ENCODE measurements at regions not wholly inside any gene's neighbourhood (a gene's known extent, or its start where the extent isn't known, plus 50 kb on each side); places are given as distances from the start of the nearest gene placed in this dataset.
"Not testable (repeated sequence)": the region's sequence is repeated elsewhere in the genome, so short reads cannot be mapped to it uniquely, and the experiment has no call there.

DNA sequence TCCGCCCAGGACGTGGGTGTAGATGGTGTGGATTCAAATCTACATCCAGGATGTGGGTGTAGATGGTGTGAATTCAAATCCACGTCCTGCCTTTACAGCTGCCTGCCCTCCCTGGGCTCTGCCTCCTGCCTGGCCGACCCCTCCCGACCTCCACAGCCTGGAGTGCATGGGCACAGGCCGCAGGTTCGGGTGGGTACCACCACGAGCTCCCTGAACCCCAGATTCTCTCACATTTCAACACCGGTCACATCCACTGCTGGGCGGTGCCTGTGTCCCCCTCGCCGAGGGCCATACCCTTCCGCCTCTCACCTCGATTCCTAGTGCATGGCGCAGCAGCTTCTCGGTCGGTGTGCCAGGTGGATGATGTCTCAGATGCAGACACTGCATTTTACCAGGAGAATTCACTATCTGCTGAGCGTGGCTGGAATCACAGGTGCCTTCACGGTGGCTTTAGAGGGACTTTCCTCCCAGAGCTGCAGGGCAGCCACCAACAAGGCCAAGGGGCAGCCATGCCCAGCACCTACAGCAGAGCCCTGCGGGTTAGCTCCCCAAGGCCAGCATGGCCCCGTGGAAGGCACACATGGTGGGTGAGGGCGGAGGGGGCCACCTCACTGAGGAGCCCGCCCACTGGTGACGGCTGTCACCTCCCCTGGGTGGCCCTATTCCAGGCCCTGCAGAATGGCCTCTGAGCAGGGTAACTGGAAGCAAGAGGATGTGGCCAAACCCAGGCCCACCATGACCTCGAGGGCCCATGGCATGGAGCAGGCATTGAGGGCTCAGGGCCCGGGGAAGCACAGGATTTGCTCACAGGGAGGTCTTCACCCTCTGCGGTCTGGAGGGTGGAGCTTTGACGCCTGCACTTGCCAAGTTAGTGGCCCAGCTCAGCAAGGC lies 638.5 kb downstream of the TBC1D22A start:
- Histone ChIP-seq H3K4me1 (ENCODE audit: insufficient read depth, low read length) (peaks cover under 1% of the 10 kb centered on the region; the same call in 1 of the 2 replicates), H3K36me3 (ENCODE audit: low read depth, low read length) (no peaks in the 10 kb centered on the region), H3K9ac (ENCODE audit: low read length) (no peak overlapping the region), H3K9me2 (replicated peaks; ENCODE audit: low read length) (no peaks in the 10 kb centered on the region), H3K9me3 (ENCODE audit: low read length) (no peaks in the 10 kb centered on the region), H4K20me1 (ENCODE audit: low read length) (no peaks in the 10 kb centered on the region), H3F3A (ENCODE audit: low read length, unreplicated experiment) (no peaks in the 10 kb centered on the region), H2AFZ (ENCODE audit: low read length) (no peak overlapping the region), H3K4me3 (ENCODE audit: low read length) (no peak overlapping the region), H3K4me2 (ENCODE audit: low read length) (no peak overlapping the region), H3K27ac (ENCODE audit: low read length) (no peak overlapping the region), H3K27me3 (ENCODE audit: low read length) (no peaks in the 10 kb centered on the region), H3K79me2 (ENCODE audit: low read length) (no peaks in the 10 kb centered on the region)
- ATAC-seq (no peak), DNase-seq (no peak)
- BruUV-seq (replicated peaks): no TSS peak
- TF ChIP-seq, protein P1, sequence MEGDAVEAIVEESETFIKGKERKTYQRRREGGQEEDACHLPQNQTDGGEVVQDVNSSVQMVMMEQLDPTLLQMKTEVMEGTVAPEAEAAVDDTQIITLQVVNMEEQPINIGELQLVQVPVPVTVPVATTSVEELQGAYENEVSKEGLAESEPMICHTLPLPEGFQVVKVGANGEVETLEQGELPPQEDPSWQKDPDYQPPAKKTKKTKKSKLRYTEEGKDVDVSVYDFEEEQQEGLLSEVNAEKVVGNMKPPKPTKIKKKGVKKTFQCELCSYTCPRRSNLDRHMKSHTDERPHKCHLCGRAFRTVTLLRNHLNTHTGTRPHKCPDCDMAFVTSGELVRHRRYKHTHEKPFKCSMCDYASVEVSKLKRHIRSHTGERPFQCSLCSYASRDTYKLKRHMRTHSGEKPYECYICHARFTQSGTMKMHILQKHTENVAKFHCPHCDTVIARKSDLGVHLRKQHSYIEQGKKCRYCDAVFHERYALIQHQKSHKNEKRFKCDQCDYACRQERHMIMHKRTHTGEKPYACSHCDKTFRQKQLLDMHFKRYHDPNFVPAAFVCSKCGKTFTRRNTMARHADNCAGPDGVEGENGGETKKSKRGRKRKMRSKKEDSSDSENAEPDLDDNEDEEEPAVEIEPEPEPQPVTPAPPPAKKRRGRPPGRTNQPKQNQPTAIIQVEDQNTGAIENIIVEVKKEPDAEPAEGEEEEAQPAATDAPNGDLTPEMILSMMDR (conservative IDR thresholded peaks at IDR 0.05; ENCODE audit: low read depth, low read length): no peak
- TF ChIP-seq EZH2 (IDR thresholded peaks at IDR 0.05; ENCODE audit: low read length, unreplicated experiment): no peak
- no peak for TF ChIP-seq EZH2phosphoT487 (IDR thresholded peaks at IDR 0.05; ENCODE audit: borderline replicate concordance, low read length)
- intact Hi-C loops (cut with micrococcal nuclease): no loop called here
- POLR2A ChIA-PET (ENCODE audit: unreplicated experiment): no interaction called here
- CTCF ChIA-PET: no interaction called here

DNA sequence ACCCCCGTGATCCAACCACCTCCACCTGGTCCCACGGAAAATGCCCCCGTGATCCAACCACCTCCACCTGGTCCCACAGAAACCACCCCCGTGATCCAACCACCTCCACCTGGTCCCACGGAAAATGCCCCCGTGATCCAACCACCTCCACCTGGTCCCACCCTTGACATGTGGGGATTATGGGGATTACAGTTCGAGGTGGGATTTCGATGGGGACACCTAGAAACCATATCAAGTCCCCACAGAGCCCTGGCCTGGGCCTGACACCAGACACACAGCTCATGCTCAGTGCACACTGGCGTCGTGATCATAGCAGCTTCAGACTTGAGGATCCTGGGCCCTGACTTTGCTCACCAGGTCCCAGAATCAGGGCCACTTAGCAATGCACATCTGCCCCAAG lies 637.7 kb downstream of the TBC1D22A start:
- H3K9me3 ChIP-seq (ENCODE audit: low read length); ATAC-seq; H3K36me3 ChIP-seq (ENCODE audit: low read depth, low read length); CTCF ChIA-PET; H3K79me2 ChIP-seq (ENCODE audit: low read length); H3K9ac ChIP-seq (ENCODE audit: low read length); H4K20me1 ChIP-seq (ENCODE audit: low read length); H3K27ac ChIP-seq (ENCODE audit: low read length); DNase-seq; POLR2A ChIA-PET (ENCODE audit: unreplicated experiment); intact Hi-C loops (cut with micrococcal nuclease); H3F3A ChIP-seq (ENCODE audit: low read length, unreplicated experiment); H3K27me3 ChIP-seq (ENCODE audit: low read length); H3K9me2 ChIP-seq (replicated peaks; ENCODE audit: low read length); H3K4me2 ChIP-seq (ENCODE audit: low read length); H3K4me1 ChIP-seq (ENCODE audit: insufficient read depth, low read length); BruUV-seq (replicated peaks); H2AFZ ChIP-seq (ENCODE audit: low read length); H3K4me3 ChIP-seq (ENCODE audit: low read length): not testable (repeated sequence)

DNA sequence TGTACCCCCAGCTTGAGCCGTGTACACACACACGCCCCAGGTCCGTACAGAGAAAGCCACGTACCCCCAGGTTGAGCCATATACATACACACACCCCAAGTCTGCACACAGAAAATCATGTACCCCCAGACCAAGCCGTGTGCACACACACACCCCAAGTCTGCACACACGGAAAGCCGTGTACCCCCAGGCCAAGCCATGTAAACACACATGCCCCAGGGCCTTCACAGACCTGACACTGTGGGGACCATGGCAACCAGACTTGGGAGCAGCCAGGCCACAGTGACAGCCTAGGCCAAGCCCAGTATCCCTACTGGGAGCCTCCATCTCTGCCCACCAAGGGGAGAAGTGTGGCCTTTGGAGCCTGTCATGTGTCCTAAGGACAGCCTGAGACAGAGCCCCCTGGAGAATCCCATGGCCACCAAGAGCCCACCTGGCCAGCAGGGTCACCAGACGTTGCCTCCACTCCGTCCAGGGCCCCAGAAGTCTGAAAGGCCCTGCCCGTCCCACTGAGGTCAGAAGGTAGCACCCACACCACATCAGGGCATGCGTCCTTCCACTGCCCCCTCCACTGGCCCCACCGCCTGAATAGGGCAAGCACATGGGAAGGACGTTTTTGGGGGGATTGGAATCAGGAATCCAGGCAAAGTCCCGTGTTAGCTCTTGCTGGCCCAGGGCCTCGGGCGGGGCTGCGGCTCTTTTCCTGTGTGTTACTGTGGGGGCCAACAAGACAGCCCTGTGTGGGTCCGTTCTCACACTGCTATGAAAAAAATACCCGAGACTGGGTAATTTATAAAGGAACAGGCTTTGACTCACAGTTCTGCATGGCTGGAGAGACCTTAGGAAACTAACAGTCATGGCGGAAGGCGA lies 636.7 kb downstream of the TBC1D22A start:
- no peaks in the 10 kb centered on the region for H3K36me3 ChIP-seq (ENCODE audit: low read depth, low read length)
- H3K4me3 ChIP-seq (ENCODE audit: low read length): no peak overlapping the region
- H4K20me1 ChIP-seq (ENCODE audit: low read length): no peaks in the 10 kb centered on the region
- BruUV-seq (replicated peaks): no TSS peak
- TF ChIP-seq, protein P1 (conservative IDR thresholded peaks at IDR 0.05; ENCODE audit: low read depth, low read length): no peak
- TF ChIP-seq EZH2phosphoT487 (IDR thresholded peaks at IDR 0.05; ENCODE audit: borderline replicate concordance, low read length): no peak
- TF ChIP-seq EZH2 (IDR thresholded peaks at IDR 0.05; ENCODE audit: low read length, unreplicated experiment): no peak
- no peak overlapping the region for H3K27ac ChIP-seq (ENCODE audit: low read length)
- peaks cover 11% of the 10 kb centered on the region for H3K4me1 ChIP-seq (ENCODE audit: insufficient read depth, low read length)
- no peaks in the 10 kb centered on the region for H3F3A ChIP-seq (ENCODE audit: low read length, unreplicated experiment)
- ATAC-seq: no peak
- ChIA-PET CTCF (no interaction called here), POLR2A (ENCODE audit: unreplicated experiment) (no interaction called here)
- DNase-seq: no peak
- no peaks in the 10 kb centered on the region for H3K27me3 ChIP-seq (ENCODE audit: low read length)
- H3K9ac ChIP-seq (ENCODE audit: low read length): no peak overlapping the region
- H3K9me2 ChIP-seq (replicated peaks; ENCODE audit: low read length): no peaks in the 10 kb centered on the region
- no peak overlapping the region for H2AFZ ChIP-seq (ENCODE audit: low read length)
- H3K9me3 ChIP-seq (ENCODE audit: low read length): no peaks in the 10 kb centered on the region
- intact Hi-C loops (cut with micrococcal nuclease): no loop called here
- H3K79me2 ChIP-seq (ENCODE audit: low read length): no peaks in the 10 kb centered on the region
- no peak overlapping the region for H3K4me2 ChIP-seq (ENCODE audit: low read length)

Data from PC-3 (cell line).